HT1080 (cell line): ENCODE measurements at regions not wholly inside any gene's neighbourhood (a gene's known extent, or its start where the extent isn't known, plus 50 kb on each side); places are given as distances from the start of the nearest gene placed in this dataset.

Source experiments
- DNase-seq: peaks from one replicate; pipeline ENCODE4 v3.0.0-alpha.2; 2015; ENCODE audit warnings: low read depth

- DNase-seq, result no peak
Observed at GRCh38 chr4:125511715-125512114, 197.0 kb downstream of the FAT4 start.

DNA sequence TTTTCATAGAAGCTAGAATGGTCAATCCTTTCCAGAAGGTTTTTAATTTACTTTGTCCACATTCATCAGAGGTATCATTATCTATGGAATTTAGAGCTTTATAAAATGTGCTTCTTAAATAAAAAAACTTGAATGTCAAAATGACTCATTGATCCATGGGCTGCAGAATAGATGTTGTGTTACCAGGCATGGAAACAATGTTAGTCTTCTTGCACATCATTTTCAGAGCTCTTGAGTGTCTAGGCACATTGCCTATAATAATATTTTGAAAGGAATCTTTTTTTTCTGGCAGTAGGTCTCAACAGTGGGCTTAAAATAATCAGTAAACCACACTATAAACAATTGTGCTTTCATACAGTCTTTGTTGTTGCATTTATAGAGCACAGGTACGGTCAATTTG, 200.3 kb downstream of the FAT4 start:
- no peak for DNase-seq

GRCh38 chr4:125517831-125518230, 203.1 kb downstream of the FAT4 start:
- no peak for DNase-seq

- DNase-seq, result no peak
Observed at GRCh38 chr4:125518281-125518680, 203.5 kb downstream of the FAT4 start.

- no peak for DNase-seq
Observed at GRCh38 chr4:125519371-125520146, 204.8 kb downstream of the FAT4 start.

GRCh38 chr4:125520258-125520990, 205.7 kb downstream of the FAT4 start:
- DNase-seq, result peak; percentile 4

- no peak for DNase-seq
Observed at GRCh38 chr4:125522588-125522987, 207.8 kb downstream of the FAT4 start.

DNA sequence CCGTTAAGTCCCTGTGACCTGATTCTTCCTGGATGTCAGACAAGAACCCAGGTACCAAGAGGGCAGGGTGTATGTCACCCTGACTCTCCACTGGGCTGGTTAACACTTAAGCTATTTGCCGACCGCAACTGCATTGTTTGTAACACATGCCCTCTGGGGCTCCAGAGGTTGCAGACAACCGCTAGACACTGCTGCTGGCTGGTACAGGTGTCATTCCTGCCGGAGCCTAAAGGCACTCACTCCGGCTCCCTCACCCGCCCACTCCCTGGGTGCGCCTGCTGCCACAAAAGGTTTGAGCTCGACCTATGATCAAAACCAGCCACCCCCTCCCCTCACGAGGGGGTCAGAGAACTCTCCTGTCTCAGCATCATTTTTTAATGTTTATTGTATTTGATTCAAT, 208.2 kb downstream of the FAT4 start:
- no peak for DNase-seq

GRCh38 chr4:125526420-125526819, 211.7 kb downstream of the FAT4 start:
- no peak for DNase-seq

DNA sequence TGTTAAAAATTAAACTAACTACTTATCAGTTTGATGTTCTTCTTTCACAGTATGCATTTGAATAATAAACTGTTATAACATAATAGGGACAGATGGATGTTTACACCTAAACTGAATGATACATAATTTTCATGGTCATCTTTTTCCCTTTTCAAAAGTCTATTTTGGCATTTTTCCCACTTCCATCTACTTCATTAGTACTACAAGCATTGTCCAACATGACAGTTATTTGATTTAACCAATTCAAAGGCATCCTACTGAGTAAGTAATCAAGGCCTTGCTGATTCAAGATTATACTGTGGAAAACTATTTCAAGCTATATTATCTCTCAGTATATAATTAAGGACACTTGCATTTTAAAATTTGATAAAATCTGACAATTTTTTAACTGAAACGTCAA, 212.9 kb downstream of the FAT4 start:
- DNase-seq, result no peak

DNA sequence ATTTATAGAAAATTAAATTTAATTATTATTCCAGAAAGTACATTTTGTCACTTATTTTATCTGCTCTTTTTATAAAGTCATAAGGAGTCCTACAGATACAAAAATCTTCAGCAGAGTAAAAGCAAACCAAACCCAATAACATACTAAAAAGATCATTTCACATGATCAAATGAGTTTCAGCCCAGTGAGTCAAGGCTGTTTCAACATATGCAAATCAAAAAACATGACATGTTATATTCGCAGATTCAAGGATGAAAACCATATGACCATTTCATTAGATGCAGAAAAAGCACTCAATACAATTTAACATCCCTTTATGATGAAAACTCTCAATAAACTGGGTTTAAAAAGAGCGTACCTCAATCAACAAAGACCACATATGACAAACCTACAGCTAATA, 214.3 kb downstream of the FAT4 start:
- DNase-seq, result no peak

- DNase-seq, result no peak
Observed at GRCh38 chr4:125538670-125539069, 223.9 kb downstream of the FAT4 start.

DNA sequence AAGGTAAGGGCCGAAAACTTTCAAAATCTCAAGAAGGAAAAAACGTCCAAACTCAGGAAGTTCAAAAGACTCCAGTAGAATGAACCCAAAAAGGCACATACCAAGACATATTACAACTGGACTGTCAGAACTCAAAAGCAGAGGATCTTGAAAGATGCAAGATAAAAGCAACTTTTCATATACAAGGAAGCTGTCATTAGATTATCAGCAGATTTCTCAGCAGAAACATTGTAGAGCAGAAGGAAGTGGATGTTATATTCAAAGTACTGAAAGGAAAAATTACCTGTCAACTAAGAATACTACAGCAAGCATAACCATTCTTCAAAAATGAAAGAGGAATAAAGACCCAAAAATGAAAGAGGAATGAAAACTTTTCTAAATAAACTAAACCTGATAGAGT, 224.9 kb downstream of the FAT4 start:
- DNase-seq, result no peak

DNA sequence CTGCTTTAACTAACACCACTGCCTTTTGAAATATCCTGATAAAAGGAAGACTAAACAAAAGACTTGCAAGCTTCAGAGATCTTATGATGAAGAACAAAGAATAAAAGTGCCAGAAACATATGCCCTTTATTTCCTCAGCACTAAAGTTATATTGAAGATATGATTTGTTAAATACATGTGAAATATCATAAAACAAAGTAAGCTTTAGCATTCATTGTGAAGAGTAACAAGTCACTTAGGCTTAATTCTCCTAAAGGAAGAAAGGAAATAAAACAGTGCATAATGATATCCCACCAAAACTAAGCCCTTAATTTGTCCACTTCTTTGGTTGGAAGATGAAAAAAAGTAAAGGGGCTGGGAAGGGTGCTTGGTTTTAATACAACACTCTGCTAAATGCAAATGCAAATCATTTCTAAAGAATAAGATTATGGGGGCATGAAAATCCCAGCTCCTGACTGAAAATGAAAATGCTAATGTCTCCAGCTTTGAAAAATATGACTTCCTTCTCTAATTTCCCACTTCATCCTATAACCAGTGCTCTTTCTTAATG, 227.2 kb downstream of the FAT4 start:
- DNase-seq, result no peak

GRCh38 chr4:125546272-125546671, 231.5 kb downstream of the FAT4 start:
- no peak for DNase-seq

- DNase-seq, result no peak
Observed at GRCh38 chr4:125547836-125548235, 233.1 kb downstream of the FAT4 start.

- DNase-seq, result no peak
Observed at GRCh38 chr4:125550769-125551168, 236.0 kb downstream of the FAT4 start.

GRCh38 chr4:125551466-125551865, 236.7 kb downstream of the FAT4 start:
- DNase-seq, result no peak

DNA sequence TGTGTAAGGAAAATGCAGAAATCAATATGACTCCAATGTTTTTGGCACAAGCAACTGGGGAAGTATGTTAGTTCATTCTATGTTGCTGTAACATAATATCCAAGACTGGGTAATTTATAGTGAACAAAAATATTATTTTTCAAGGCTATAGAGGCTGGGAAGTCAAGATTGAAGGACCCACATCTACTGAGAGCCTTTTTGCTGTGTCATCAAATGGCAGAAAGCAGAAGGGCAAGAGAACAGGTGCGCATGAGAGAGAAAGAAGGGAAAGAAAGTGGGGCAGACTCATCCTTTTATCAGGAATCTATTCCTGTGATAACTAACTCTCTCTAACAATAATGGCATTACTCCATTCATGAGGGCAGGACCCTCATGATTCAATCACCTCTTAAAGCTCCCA, 237.2 kb downstream of the FAT4 start:
- no peak for DNase-seq

DNA sequence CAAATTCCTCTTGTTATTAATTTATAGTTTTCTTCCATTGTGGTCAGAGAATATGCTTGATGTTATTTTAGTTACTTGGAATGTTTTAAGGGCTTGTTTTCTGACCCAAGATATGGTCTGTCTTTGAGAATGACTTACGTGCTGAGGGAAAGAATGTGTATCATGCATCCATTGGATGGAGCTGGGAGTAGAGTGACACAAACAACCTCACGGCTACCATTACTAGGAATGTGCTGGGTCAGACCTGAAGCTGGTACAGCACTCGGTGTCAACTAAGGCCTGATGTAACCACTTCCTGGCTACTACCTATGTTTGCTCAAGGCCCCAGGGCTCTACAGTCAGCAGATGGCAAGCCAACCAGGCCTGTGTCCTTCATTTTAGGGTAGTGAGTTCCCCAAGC, 257.8 kb downstream of the FAT4 start:
- no peak for DNase-seq

GRCh38 chr4:125573368-125573767, 258.6 kb downstream of the FAT4 start:
- no peak for DNase-seq

DNA sequence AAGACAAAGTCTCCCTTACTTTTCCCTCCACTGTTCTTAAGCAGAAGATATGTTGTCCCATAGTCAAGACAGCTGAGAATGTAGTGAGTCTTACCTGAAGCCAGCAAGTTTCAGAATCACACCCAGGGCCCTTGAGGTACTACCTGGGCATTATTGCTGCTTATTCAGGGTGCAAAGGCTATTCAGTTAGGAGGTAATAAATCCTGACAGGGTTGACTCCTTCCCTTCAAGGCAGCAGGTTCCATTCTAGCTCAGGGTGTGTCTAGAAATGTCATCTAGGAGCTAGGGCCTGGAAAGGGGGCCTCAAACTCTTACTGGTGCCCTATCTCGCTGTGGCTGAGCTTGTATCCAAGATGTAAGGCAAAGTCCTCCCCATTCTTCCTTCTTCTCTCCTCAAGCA, 259.0 kb downstream of the FAT4 start:
- DNase-seq, result no peak

DNA sequence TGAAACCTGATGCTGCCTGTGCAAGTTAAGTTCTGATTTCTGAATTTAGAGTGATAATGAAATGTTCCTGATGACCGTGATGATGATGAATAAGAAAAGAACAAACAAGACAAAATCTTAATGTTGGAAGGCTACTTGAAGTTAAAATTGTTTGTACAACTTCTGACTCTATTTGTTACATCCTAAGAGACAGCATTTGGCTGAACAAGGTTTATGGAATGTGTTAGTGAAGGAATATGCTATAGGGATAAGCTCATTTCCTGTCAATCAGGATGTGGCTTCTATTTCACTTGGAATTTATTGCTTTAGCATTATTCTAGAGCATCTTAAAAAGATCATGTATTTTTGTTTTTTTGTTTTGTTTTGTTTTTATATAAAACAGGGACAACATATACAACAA, 267.5 kb downstream of the FAT4 start:
- peak; percentile 52 for DNase-seq
